ENCODE measurements at regions not wholly inside any gene's neighbourhood (a gene's known extent, or its start where the extent isn't known, plus 50 kb on each side); places are given as distances from the start of the nearest gene placed in this dataset.
"Not testable (repeated sequence)": the region's sequence is repeated elsewhere in the genome, so short reads cannot be mapped to it uniquely, and the experiment has no call there.

GRCh38 chr12:9313479-9313878, 105.3 kb upstream of the PZP start:
- H4K91ac ChIP-seq (ENCODE audit: insufficient read depth, low read depth, low read length); H3K4me2 ChIP-seq (ENCODE audit: low read depth, low read length); H2BK120ac ChIP-seq (ENCODE audit: low read depth, low read length); BruUV-seq (replicated peaks); H3K56ac ChIP-seq (ENCODE audit: extremely low read depth, insufficient read depth, low read length); H2BK15ac ChIP-seq (ENCODE audit: low read depth, low read length); H3K4me3 ChIP-seq (ENCODE audit: insufficient read depth, low read depth, low read length); H2AK9ac ChIP-seq (replicated peaks; ENCODE audit: low read depth, low read length, poor library complexity); H2BK5ac ChIP-seq (ENCODE audit: low read depth, low read length, poor library complexity, severe bottlenecking); H3K4ac ChIP-seq (ENCODE audit: low read depth, low read length); intact Hi-C loops (cut with micrococcal nuclease); H2AFZ ChIP-seq (replicated peaks; ENCODE audit: low read length, poor library complexity); ATAC-seq (ENCODE audit: low read depth); POLR2A ChIA-PET (ENCODE audit: unreplicated experiment); H3K27ac ChIP-seq (ENCODE audit: insufficient read depth, low read length); in situ Hi-C loops (cut with MboI; ENCODE audit: low sequenced_read_pairs); H3K9ac ChIP-seq (ENCODE audit: low read depth, low read length); H3K9me1 ChIP-seq (ENCODE audit: insufficient read depth, low read length); H3K79me1 ChIP-seq (ENCODE audit: low read depth in 1 of 2, low read length in 2 of 2); H3K27me3 ChIP-seq (ENCODE audit: control insufficient read depth, insufficient read depth, low read length); H3K4me1 ChIP-seq (ENCODE audit: control insufficient read depth, insufficient read depth, low read length); H2AK5ac ChIP-seq (ENCODE audit: low read depth, low read length); H3K9me3 ChIP-seq (ENCODE audit: control insufficient read depth, insufficient read depth, low read length); H2BK20ac ChIP-seq (ENCODE audit: low read depth, low read length); H4K20me1 ChIP-seq (ENCODE audit: insufficient read depth, low read length); H3K18ac ChIP-seq (ENCODE audit: low read depth, low read length); H3K23ac ChIP-seq (ENCODE audit: low read depth, low read length); H3K14ac ChIP-seq (replicated peaks; ENCODE audit: low read depth, low read length); H4K8ac ChIP-seq (ENCODE audit: low read depth in 2 of 2, low read length in 2 of 2); CTCF ChIA-PET; H4K5ac ChIP-seq (ENCODE audit: low read depth, low read length); DNase-seq; dilution Hi-C loops (cut with HindIII; ENCODE audit: low sequenced_read_pairs, unreplicated experiment); H3K36me3 ChIP-seq (ENCODE audit: control insufficient read depth, insufficient read depth, low read length): not testable (repeated sequence)
- WGBS, 2 experiments (ENCODE audit: extremely low coverage in 2 of 2, insufficient read length in 1 of 2), result 17% methylated on average over 1 of the region's 6 CpGs; no CpG with 5 or more reads in 1 of the 2 experiments

- CTCF ChIA-PET; in situ Hi-C loops (cut with MboI; ENCODE audit: low sequenced_read_pairs); ATAC-seq (ENCODE audit: low read depth): not testable (repeated sequence)
These were observed 104.5 kb upstream of the PZP start for GRCh38 chr12:9312406-9313392.

More at GRCh38 chr12:9312406-9313392, 104.5 kb upstream of the PZP start:
- H2BK15ac ChIP-seq (ENCODE audit: low read depth, low read length); H3K18ac ChIP-seq (ENCODE audit: low read depth, low read length); H3K4me1 ChIP-seq (ENCODE audit: control insufficient read depth, insufficient read depth, low read length); H4K20me1 ChIP-seq (ENCODE audit: insufficient read depth, low read length); BruUV-seq (replicated peaks); POLR2A ChIA-PET (ENCODE audit: unreplicated experiment); H4K8ac ChIP-seq (ENCODE audit: low read depth in 2 of 2, low read length in 2 of 2); H3K27me3 ChIP-seq (ENCODE audit: control insufficient read depth, insufficient read depth, low read length); H3K9ac ChIP-seq (ENCODE audit: low read depth, low read length); H2BK120ac ChIP-seq (ENCODE audit: low read depth, low read length); H3K9me3 ChIP-seq (ENCODE audit: control insufficient read depth, insufficient read depth, low read length); H3K9me1 ChIP-seq (ENCODE audit: insufficient read depth, low read length); H4K5ac ChIP-seq (ENCODE audit: low read depth, low read length); dilution Hi-C loops (cut with HindIII; ENCODE audit: low sequenced_read_pairs, unreplicated experiment); H4K91ac ChIP-seq (ENCODE audit: insufficient read depth, low read depth, low read length); H2AK5ac ChIP-seq (ENCODE audit: low read depth, low read length); H2AFZ ChIP-seq (replicated peaks; ENCODE audit: low read length, poor library complexity); H2AK9ac ChIP-seq (replicated peaks; ENCODE audit: low read depth, low read length, poor library complexity); H3K14ac ChIP-seq (replicated peaks; ENCODE audit: low read depth, low read length); DNase-seq; H2BK5ac ChIP-seq (ENCODE audit: low read depth, low read length, poor library complexity, severe bottlenecking); H3K23ac ChIP-seq (ENCODE audit: low read depth, low read length); H3K27ac ChIP-seq (ENCODE audit: insufficient read depth, low read length); H3K4me3 ChIP-seq (ENCODE audit: insufficient read depth, low read depth, low read length); intact Hi-C loops (cut with micrococcal nuclease); H3K56ac ChIP-seq (ENCODE audit: extremely low read depth, insufficient read depth, low read length); H2BK20ac ChIP-seq (ENCODE audit: low read depth, low read length); H3K36me3 ChIP-seq (ENCODE audit: control insufficient read depth, insufficient read depth, low read length); H3K4ac ChIP-seq (ENCODE audit: low read depth, low read length); H3K4me2 ChIP-seq (ENCODE audit: low read depth, low read length); H3K79me1 ChIP-seq (ENCODE audit: low read depth in 1 of 2, low read length in 2 of 2): not testable (repeated sequence)
- WGBS, 2 experiments (ENCODE audit: extremely low coverage in 2 of 2, insufficient read length in 1 of 2), result no CpG with 5 or more reads among the region's 28 CpGs
